GM18861 (cell line): ENCODE measurements at regions not wholly inside any gene's neighbourhood (a gene's known extent, or its start where the extent isn't known, plus 50 kb on each side); places are given as distances from the start of the nearest gene placed in this dataset.

Source experiments
- ATAC-seq: cut with Tn5 transposase; IDR thresholded peaks from one replicate; pipeline ENCODE4 v1.9.1; 2021; ENCODE audit not compliant: unreplicated experiment

DNA sequence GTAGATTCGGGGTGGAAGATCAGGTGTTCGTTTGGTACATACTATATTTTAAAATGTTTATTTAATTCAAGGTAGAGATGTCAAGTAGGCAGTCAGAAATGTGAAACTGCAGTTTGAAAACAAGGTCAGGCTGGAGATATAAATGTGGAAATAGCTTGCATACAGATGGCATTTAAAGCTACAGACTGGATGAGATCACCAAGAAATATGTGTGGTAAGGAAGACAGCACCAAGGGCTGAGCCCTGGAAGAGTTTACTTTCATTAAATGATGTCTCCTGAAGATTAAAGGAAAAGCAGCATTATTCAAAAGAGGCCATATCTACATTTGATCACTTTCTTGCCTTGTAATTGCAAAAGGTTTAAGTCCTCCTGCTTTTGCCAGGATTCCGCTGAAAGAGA is 271.3 kb downstream of the PTBP2 start:
- ATAC-seq = no peak

DNA sequence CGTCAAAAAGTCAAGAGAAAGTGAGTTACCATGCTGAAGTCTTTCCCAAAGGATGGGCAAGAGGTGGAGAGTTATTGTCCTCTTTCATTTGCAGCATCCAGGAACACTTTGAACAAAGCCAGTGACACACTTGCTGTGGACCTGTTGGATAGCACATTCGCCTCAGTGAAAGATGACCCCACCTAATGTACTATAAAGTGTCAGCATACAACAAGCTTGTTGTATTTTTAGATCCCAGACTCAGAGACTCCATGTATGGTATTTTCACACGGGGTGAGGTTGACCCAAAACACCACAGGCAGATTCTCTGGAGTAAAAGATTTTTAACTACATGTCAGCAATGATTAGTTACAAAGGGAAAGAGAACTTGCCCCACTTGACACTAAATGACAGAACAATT is 273.8 kb downstream of the PTBP2 start:
- ATAC-seq = no peak

DNA sequence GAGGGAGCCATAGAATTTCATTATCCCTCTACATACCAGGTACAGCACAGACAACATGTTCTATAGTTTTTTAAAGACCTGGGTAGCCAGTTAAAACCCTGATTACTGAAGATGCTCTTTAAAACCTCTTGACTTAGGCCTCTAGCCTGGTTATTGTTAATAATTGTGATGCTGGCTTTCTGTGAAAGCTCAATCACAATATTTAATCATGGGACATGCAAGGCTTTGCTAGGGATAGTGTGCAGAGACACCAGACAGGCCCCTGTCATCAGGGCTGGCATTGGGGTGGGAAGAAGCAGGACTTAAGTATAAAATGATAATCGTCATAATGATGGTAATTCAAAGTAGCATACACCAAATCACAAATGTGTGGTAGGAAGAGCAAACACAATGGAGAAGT is 274.4 kb downstream of the PTBP2 start:
- no peak for ATAC-seq

DNA sequence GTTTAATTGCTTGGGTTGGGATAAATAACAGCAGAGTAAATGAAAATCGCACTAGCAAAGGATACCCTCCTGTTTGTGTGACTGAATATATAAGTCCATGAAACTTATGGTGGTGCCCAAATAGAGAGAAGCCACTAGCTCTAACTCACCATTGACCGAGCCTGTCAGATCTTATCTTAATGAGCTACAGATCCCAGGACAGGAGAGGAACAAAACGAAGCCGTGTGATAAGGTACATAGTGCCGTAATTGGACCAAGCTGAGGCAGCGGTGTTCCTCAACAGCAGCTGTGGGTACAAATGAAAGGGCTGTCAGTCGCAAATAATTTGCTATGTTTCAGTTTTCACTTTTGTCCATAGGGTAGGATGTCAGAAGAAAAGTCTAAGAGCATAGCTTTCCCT is 276.1 kb downstream of the PTBP2 start:
- no peak for ATAC-seq

DNA sequence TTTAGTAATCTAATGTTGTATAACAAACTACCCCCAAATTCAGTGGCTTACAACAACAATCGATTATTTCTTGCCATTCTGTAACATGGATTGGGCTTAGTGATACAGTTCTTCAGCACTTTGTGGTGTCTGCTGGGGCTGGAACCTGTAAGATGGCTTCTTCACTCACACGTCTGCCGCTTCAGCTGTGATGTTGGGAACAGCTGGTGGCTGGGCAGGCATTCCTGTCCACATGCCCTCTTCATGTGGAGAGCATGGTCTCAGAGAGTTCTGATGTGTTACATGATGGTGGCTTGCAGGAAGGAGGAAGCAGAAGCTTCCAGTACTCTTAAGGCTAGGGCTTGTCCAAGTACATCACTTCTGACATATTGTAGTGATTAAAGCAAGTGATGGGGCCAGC is 276.9 kb downstream of the PTBP2 start:
- no peak for ATAC-seq

DNA sequence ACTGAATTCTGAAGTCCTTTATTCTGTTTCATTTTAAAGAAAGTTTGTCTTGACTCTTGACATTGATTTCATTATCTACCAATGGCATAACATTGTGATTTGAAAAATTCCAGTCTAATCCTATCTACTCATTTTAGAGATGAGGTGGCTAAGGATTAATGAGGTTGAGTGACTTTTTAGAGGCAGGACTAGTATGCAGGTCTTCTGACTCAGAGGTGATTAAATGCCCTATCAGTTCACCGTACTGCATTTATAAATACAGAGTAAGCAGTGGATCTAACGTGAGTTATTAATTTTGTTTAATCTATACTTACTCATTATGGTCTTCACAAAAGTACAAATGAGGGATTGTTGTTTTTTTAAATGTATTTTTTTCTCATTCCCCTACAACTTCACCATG is 277.6 kb downstream of the PTBP2 start:
- ATAC-seq = no peak

DNA sequence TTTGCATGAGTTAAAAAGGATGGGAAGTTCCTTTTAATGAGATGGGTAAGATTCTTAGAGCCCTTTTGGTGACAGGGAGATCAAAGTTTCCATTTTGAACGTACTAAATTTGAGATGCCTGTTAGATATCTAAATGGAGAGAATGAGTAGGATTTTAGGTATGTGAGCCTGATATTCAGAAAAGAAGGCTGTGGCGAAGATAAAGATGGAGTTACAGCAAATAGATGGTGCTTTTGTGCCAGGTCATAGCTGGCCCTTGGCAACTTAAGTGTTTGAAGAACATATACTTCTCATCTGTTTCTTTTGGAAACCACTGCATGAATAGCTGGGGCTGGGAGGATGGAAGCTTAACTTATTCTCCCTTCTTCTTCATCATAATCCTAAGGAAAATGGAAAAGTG is 282.5 kb downstream of the PTBP2 start:
- ATAC-seq = no peak

DNA sequence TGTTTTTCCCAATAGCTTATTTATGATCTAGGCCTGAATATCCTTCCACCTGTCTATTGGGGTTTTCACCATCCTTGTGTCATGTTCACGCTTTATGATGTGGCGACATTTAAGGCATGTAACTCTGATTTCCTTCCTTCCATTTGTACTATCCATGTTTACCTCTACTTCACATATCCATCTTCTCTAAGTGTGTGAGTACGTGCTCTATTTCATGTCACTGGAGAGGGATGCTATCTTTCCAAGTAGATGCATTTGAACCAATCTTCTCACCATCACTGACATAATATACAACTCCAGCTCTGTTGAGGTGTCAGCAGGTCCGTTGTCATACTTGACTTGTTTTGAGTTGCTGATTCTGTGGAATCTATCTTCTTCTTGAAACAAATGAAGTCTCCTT is 283.2 kb downstream of the PTBP2 start:
- ATAC-seq = no peak

DNA sequence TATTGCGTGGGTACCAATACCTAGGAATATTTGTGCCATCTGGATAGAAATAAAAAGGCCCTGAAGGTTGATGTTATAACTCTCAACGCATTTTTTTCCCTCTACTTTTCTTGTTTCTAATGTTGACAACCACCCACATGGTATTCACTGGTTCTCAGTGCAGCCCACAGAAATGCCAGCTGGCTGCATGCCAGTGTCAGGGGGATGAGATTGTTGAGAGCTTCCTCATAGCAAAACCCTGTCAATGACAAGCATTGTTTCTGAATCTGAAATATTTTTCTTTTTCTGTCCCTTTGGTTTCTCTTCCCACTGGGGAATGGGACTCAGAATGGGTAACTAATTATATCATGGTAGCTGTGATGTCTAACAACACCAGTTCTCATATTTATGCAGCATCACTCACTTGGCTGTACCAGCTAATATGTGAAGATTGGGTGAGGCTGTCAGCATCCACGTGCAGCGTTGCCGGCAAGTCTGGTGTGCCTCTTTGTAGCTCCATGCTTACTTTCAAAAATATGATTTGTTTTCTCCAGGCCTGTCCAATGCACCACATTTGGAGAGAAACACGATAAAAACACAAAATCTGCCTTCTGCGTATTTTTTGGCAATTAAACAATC is 284.6 kb downstream of the PTBP2 start:
- no peak for ATAC-seq

DNA sequence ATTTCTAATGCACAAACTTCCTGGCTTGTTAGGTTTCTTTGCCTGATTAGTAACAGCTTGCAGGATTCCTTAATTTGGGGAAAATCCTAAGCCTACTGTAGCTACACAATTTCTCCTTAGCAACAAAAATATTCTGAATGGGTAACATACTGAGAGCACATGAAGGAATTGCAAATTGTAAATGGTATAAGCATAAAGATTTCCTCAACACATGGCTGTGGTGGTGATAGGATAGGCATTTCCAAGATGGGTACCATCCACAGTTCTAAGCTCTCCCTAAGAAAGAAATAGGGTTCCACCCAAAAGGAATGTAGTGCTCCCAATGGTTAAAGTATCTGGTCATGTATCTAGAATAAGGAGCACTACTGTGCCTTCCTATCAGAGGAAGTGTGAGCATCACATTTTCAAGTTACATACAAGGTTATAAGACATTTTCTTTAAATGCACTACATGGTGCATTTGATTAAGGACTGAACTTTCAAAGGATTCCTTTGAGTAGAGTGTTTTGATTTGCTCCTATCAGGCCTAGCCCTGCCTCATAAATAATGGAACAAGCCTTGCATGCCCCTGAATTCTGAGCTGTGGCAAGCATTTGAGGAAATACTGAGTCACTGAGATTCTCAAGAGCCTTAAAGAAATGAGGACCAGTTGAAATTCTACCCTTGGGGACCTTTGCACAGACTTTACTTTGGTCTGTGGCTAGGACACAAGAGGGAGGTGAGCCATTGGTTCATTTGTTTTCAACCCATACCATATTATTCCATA is 286.4 kb downstream of the PTBP2 start:
- ATAC-seq = no peak

DNA sequence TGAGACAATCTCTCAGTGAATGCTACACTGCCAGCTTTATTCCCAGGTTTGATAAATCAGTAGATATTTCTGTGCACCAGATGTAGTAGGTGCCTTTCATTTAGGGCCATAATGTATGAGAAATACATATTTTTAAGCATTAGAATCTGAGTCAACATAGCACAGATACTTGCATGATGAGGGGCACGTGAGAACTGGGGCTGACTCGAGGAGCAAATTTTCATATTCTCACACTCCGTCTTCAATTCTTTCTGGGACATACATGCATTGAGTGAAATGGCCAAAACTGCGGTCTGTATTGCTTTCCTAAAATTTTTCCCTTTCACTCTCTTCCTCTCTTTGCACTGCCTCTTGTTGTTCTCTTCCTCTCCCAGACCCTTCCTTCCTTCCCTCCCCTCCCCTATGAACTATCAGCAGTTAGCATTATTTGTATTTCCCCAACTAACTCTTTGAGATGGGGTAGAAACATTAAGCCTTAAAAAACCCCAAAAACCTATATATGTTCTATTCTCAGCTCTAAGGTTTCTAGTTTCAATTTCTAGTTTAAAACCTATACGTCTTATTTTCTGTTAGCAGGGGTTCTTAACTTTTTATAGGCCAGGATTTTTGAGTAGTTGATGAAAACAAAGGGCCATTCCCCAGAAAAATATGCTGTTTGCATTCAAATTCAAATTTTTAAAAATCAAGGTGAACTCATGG is 289.1 kb downstream of the PTBP2 start:
- no peak for ATAC-seq

DNA sequence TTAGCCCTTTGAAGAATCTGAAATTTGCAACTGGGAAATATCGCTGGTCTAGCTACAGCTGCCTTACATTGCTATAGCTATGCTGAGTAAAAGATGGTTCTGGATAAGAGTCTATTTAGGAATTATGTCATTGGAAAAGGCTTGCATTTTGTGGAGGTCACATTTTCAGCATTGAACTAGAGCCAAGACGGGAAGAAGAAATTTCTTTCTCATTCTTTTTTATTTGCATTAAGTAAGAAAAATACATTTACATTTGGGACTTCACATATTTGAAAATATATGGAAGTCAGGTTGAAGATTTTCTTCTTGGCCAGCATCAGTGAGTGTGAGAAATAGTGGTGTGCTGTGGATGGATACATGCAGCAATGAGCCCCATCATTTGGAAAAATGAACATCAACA is 291.6 kb downstream of the PTBP2 start:
- no peak for ATAC-seq

DNA sequence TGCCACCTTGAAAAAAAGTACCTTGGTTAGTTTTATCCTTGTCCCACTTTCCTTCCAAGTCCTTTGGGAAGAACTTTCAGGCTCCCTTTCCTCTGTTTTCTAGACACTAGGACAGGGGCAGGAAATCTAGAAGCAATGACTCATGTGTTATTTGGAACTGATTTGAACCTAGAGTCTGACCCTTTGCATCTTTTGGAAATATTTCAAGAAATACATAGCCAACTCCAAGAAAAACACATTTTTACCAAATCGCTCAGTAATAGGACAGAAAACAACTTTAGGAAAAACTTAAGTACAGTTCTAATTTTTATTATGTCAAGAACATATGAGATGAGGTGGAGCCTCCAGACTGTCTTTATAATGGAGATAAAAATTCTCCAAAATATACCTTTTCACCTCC is 292.4 kb downstream of the PTBP2 start:
- ATAC-seq = no peak

DNA sequence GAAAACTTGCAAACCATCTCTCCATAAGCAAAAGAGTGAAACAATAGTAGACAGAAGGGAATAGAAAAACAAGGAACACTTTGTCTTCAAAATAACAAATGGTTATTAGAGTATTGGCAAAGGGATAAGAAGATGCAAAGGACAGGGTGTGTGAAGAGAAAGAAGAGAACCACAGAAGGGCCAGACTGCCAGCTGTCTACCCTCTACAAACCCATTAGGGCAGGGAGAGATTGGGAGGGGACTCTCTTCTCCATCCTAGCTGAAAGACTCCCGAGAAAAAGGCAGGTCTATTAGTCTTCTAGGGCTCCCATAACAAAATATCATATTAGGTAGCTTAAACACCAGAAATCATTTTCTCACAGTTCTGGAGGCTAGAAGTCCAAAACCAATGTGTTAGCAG is 292.8 kb downstream of the PTBP2 start:
- no peak for ATAC-seq

DNA sequence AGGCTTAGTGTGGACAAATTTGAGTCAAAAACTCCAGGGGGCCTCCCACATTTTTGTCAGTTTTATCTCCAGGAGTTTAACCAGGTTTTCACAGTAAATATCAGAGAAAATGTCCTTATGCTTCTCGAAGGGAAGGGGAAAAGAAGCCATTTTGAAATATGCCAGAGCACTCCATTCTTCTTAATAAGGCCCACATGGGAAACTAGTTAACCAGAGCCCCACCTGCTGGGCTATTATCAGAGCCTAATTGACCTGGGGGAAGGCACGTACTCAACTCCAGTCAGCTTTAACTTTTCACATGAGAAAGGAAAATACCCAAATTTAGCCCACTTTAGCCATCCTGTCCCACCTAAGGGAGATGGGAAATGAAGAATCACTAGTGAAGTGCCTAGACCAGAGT is 296.3 kb downstream of the PTBP2 start:
- ATAC-seq = no peak
